ENCODE measurements at regions not wholly inside any gene's neighbourhood (a gene's known extent, or its start where the extent isn't known, plus 50 kb on each side); places are given as distances from the start of the nearest gene placed in this dataset.

DNA sequence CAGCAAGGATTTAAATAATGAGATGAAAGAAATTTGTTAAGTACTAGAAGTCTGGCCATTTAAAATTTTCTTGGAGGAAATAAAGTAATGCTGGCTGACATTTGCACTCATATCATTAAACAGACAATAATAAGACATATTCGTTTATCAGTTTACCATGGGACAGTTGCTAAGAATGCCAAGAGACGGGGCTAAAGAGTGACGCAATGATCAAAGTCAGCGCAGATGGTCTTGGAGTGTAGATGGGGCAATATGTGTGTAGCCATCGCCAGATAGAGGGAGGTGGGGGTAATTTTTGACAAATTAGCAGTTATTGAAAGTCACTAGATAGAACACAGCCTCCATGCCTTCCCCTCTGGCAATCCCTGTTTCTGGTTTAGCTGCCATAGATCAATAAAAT lies 413.2 kb upstream of the JAG1 start:
- no peak for DNase-seq (ENCODE audit: low read depth)

DNA sequence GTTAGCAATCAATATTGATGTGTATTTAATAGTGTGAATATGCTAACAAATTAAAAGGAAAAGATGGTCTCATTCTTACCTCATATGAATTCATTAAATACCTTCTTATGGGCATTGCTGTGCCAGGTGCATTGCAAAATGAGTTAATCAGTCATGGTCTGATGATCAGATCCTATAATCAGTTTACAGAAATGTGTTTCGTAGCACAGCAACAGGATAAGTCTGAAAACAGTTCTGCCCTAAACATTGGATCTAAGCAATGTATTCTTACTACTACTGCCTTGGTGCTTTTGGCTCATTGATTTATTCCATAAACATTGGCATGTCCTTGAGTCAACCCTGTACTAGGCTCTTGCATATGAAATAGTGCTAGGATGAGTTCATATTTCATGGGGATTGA lies 417.0 kb upstream of the JAG1 start:
- no peak for DNase-seq (ENCODE audit: low read depth)

DNA sequence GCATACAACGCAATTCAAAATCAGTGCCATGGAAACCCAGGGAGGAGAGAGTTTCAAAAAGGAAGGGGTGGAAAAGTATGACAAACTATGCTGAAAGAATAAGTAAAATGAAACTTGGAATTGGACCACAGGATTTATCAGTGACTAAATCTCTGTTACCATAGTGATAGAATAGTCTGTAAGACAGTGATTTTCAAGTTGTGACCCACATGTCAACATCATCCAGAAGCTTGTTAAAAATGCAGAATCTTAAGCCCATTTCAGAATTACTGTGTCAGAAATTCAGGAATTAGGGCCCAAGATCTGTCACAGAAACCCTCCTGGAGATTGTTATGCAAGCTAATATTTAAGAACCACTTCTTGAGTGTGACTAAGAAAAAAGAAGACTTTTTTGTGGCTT lies 417.7 kb upstream of the JAG1 start:
- DNase-seq (ENCODE audit: low read depth) = no peak

DNA sequence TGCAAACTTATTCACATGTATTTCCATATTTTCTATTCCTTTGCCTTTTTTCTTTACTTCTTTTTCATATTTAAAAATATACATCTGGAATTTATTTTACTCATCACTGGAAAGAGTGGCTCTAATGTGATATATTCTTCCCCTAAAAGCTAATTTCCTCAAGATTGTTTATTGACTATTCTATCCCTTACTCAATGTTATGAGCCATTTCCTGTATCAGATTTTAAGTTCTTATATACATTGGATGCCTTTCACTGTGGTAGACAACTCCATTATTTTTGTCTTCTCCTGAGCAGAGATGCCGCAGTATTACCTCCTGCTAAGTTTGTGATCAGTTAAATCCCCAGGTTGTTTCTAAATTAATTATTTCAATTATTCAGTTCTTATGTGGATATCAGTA lies 418.4 kb upstream of the JAG1 start:
- DNase-seq (ENCODE audit: low read depth) = no peak

DNA sequence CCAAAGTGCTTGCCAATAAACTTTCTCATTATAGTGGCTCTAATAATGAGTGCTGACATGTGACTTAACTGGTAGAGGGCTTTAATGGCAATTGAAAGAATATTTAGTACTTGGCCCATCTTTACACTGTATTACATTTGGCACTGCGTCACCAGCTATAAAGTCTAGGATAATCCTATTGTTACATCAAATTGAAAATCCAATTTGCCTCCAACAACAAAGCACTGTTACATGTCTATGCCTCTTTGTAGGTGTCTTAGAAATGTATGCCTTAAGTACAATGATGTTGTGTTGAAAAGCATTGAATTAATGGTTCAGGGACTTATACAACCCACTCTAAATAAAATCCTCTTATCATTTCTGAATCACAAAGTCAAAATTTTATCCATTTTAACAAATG lies 420.4 kb upstream of the JAG1 start:
- DNase-seq (ENCODE audit: low read depth) = no peak

DNA sequence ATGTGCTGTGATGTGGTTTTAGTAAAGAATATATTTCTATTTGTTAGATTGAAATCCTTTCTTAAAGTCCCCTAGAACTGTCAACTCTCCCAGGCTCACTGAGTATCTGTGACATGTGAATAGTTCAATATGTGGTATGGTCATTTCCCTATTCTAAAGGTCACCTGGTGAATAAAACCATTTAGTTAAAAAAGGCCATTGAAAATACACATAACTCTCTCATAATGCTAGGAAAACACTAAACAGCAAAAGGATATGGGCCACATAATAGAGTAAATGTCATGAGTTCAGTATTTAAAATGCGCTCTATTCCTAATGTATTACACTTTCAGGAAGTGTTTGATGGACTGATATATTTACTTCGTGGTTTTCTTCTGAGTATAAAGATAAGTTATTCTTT lies 420.9 kb upstream of the JAG1 start:
- DNase-seq (ENCODE audit: low read depth) = no peak

DNA sequence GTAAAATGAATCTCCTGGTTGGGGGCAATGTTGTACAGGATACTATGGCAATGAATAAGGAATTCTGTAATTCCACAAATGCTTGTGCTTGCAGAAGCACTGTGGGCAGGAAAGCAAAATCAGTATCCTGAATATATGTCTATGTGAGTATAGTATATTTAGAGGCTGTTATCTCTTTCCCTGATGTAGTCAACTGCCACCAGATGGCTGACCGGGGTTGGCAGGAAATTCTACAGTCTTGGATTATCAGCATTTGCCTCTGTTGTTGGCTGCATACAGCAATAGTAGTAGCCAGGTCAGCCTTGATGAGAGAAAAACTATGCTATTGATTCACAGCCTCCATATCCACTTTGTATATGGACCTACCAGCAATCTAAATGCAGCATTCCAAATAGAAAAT lies 425.1 kb upstream of the JAG1 start:
- DNase-seq (ENCODE audit: low read depth) = no peak

DNA sequence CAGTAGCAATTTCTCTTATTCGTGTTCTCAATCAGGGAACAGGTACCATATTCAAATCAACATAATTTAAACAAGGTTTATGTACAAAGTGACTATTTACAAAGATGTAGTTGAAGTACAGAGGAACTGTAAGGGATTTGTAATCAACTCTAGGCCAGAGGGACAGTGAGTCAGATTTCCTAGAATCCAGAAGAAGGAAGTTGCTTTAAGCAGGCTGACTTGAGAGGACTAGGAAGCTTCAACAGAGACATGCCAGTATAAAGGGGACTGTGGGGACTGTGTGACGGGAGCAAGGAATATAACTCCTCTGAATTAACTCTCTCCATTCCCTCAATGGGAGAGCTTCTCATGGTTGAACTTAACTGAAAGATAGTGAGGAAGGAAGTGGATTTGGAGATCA lies 427.4 kb upstream of the JAG1 start:
- DNase-seq (ENCODE audit: low read depth) = no peak

DNA sequence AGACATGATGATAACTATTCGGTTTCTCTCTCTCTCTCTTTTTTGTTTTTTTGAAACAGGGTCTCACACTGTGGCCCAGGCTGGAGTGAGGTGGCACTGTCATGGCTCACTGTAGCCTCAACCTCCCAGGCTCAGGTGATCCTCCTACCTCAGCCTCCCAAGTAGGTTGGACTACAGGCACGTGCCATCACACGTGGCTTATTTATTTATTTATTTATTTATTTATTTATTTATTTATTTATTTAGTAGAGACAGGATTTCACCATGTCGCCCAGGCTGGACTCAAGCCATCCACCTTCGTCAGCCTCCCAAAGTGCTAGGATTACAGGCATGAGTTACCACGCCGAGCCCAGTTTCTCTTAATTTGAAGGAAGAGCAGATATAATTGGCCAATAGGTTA lies 427.9 kb upstream of the JAG1 start:
- no peak for DNase-seq (ENCODE audit: low read depth)

DNA sequence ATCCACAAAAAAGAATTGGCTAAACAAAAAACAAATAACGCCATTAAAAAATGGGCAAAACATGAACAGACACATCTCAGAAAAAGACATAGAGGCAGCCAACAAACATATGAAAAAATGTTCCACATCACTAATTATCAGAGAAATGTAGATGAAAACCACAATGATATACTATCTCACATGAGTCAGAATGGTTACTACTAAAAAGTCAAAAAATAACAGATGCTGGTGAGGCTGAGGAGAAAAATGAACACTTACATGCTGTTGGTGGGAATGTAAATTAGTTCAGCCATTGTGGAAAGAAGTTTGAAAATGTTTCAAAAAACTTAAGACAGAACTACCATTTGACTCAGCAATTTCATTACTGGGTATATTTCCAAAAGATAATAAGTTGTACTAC lies 430.1 kb upstream of the JAG1 start:
- DNase-seq (ENCODE audit: low read depth) = no peak

DNA sequence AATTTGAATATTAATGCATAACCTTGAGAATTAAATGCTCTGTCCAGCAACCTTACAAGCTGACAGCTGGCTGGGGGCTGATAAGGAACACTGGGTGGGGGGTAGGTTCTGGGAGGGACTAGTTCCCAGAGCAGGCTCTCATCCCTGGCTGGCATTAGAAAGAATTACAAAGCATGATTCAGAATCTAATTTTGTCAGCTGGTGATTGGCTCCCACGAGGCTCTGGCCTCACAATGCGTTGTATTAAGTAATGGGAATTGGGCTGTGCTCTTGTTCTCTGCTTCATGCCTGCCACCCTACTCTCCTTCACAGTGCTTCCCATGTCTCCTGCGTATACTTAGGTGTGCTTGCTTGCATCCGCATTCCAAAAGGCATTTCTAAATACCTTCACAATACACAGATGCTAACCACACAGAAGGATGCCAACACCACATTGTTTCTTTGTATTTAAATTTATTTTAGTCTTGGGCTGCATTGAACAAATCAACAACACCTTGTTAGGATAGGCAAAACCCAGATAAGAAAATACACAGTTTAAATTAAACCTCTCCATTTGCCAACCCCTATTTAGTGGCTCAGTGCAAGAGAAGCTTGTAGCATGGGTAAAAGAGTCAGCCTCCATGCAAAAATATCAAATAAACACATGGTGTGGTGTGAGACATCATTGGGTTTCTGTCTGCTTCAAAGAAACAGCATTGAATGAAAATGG lies 434.5 kb upstream of the JAG1 start:
- no peak for DNase-seq (ENCODE audit: low read depth)

DNA sequence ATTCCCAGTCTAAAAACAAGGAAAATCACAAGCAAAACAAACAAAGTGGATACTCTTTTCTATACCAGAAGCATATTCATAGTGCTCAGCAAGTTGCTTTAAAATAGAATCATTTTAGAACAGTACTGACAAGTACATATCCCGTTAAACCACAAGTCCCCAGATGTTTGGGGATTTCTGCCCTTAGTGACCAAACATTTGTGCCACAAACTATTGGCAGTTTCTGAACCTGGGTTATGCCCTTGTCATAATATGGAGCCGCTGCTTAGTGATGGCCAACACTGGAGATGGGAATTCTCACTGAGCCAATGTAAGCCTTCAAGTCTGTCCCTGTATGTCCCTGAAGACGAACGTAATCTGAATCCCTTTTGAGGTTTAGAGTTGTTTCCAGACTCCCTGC lies 436.7 kb upstream of the JAG1 start:
- no peak for DNase-seq (ENCODE audit: low read depth)

DNA sequence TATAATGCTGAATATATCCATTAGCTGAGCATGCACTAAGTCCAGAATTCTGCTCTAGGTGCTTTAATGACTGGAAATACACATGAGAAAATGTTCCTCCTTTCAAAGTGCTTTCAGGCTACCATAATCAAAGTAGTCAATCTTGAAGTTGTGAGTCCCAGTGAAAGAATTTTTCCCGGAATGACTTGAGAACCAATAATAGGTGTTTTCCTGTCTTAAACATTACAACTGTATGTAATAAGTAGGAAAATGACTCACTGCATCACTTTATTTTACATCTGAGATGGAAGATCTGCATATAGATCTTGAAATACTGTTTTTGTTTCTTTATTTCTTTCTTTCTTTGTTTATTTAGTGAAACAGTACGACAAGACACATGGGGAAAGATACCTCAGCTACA lies 437.4 kb upstream of the JAG1 start:
- no peak for DNase-seq (ENCODE audit: low read depth)

DNA sequence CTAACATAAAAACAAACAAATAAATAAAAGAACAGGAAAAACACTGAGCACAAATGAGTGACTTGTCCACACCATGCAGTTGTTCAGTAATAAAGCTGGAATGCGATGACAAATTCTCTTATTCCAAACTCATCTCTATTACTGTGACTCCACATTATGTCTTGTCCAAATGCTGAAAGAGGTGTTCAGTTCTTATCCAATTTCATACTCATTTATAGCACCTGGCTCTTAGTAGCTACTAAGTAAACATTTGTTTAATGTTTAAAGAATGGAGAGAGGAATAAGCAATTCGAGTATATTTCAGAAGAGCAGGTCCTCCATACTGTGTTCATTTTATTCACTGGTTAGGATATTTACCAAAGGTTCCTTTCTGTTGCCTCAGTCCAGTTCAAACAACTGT lies 439.0 kb upstream of the JAG1 start:
- no peak for DNase-seq (ENCODE audit: low read depth)

DNA sequence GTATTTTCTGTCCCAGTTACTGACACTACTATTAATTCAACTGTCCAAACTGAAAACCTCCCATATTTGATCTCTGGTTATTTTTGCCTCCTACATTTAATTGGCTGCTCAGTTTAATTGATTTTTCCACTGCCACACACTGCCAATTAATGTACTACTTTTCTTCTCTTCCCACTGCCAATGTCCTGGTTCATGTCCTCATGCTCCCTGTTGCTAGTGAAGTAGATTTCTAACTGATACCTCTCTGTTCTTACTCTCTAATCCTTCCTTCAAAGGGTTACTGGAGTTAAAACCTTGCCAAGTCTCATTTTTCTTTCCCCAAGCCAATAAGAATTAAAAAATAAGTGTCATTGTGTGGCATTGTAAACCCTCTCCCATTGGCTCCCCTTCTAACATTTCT lies 440.6 kb upstream of the JAG1 start:
- DNase-seq (ENCODE audit: low read depth) = no peak

DNA sequence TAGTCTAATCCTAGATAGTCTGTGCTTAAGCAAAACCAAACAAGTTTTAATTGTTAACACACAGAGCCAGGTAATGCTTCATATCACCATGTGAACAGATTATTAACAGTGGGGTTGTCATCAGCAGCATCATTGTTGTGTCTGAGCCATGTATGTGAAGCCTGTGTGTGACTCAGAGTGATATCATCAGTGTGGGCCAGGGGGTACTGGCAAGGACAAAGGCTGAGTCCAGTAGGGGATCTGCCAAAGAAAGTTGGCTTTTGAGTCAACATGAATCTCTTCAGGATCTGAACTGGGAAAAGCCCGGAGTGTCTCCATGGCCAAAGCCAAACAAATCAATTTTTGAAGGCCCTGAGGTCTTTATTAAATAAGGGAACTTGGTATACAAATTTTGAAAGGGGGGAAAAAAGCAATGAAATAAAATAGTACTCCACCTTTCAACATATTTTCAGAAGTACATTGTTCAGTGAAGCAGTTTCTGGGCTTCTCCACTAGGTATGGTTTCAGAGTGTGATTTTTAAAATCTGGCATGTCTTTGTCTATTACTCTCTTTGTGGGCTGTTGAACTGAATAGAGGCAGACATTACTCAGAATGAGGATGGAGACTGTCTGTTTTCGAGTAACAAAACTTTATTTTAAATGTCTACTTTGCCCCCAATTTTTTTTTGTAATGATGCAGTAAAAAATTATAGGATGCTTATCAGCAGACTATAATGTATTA lies 444.2 kb upstream of the JAG1 start:
- no peak for DNase-seq (ENCODE audit: low read depth)

DNA sequence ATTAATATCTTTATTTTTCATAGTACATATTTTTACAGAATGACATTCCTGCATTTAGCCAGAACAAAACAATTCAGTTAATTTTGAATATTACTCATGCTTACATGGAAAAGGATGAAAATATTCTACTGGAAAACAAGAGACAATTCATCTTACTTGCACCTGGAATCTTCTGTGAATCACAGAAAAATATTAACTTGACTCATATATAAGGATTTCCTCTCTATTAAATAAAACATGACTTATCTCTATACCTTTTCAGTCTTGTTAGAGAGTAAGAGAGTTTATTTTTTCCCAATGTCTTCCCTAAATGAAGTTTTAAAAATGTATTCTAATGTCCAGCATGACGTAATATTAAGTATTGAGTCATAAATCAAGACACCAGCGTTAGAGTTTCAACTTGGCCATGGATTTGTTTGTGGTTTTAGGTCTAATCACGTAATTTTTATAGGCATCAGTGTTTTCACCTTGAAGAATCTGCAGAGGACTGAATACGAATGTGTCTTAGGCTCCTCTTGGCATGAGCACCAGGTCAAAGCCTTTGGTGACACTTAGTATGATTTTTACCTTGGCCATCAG lies 445.1 kb upstream of the JAG1 start:
- DNase-seq (ENCODE audit: low read depth) = no peak

DNA sequence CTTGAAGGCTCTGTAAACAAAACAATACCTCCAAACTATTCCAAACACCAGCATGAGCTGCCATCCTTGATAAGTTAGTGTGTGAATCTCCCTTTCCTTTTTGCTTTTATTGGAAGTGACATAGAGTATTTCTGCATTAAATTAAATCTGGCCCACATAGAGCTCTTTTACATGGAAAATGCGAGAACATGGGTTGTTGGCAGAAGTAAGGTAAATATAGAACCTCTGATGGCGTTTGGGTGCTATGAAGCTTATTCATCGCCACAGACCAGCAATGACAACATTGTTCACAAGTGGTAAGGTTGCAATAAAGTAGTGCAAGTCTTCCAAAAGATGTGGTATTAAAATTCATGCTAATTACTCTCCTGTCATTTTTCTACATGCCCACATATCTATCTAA lies 445.8 kb upstream of the JAG1 start:
- no peak for DNase-seq (ENCODE audit: low read depth)

DNA sequence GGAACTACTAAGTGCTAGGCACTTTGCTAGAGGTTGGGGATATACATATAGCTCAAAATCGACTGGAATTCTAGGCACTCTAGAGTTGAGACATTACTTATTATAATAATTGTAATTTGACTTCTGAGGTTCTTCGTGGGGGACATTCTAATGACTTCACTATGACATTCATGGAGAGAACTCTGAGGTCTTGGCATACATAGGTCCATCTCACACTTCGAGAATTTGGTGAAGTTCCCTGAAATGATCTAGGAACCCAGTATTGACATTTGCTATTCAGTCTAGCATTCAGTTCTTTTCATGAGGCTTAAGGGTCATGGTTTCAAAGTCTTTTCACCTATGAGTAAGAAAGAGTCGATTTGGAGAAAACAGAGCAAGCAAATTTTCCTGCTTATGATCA lies 446.6 kb upstream of the JAG1 start:
- no peak for DNase-seq (ENCODE audit: low read depth)

DNA sequence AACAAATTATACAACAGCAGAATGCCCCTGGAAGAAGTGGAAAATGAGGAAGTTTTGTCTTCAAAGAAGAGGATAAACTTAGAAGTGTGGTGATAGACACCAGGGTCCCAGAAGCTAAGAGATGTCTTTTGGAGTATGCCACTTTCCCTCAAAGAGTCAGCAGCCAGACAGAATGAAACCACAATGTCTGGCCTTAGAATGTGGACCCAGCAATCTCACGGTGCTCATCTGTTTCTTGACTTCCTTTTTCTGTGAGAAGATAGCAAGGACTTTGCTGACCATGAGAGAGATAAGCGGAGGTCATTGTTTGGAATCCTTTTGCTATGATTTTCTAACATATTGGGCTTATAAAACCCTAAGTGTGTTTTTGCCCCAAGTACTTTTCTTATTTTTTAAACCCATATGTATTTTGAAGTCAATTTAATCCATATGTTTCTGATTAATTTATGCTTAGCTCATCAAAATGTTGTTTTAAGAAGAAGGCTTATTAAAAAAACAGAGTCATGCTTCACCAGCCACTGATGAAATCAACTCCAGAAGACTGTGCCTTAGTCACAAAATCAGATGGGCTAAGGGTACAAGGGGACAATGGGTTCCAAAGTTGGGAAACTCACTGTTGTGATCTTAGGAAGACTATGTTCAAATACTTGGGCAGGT lies 451.2 kb upstream of the JAG1 start:
- no peak for DNase-seq (ENCODE audit: low read depth)

DNA sequence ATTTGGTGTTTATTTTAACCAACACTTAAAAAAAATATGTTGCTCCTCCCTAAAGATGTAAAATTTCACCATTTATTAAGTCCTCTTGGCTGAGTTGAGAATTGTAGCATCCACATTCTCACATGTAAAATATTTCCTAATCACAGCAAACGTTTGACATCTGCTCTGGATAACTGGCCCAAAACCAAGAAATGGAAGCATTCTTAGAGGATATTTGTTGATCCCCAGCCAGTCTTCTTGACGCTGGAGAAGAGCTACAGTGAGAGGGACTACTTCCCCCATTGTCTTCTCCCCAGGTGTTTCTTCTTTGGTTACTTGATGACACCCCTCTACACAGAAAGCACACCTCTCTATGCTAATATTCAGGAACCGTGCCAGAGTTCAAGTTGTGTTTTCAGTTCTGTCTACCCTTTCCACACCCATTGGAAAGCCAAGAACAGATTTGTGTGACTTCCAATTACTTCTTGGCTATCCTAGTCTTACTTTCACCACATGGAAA lies 454.5 kb upstream of the JAG1 start:
- DNase-seq (ENCODE audit: low read depth) = no peak

DNA sequence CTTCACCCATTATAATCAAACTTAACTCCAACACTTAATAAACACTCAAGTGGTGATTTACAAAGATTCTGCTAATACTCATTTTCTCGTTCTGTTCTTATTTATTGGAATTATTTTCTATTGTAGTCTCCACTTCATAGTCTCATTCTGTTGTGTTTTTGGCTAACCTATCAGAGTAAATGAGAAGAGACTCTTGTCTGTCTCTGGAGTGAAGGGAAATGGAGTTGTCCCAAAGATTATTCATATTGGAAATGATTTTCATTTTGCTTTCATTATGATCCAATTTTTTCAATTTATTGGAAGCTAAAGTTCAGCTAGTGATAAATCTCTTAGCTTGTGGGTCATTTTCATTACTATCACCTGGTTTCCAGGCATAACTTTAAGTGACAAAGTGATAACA lies 454.9 kb upstream of the JAG1 start:
- DNase-seq (ENCODE audit: low read depth) = no peak

DNA sequence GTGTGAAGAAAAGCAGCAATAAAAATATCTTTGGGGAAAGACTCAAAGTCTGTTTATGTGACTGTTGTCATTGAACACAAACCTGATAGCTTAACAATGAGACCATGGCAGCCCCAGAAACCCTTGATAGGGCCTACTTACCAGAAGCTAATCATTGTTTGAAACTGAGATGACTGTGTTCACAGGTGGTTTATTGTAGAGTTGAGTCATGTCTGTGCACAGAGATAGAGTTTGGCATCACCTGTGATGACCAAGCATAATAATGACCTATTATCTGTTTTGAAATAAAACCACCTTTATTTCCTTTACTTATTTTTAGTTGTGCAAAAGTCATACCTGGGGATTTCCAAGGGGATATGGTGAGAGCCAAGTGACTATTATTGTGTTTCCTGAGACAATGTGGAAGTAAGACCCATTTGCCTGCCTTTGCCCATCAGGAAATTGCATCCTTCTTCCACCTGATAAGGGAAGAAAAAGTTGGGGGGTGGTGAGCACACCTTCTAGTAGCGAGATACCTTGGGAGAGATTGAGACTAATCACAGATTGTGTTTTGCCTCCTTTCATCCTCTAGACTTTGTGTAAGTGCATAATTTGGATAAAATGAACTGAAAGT lies 456.9 kb upstream of the JAG1 start:
- DNase-seq (ENCODE audit: low read depth) = no peak
